MM.1S (cell line): ENCODE measurements at regions not wholly inside any gene's neighbourhood (a gene's known extent, or its start where the extent isn't known, plus 50 kb on each side); places are given as distances from the start of the nearest gene placed in this dataset.

Experiments
- DNase-seq: peaks from one replicate; pipeline ENCODE4 v3.0.0-alpha.2; 2015
- H2AFZ ChIP-seq: fragments of 300-600 bp; sonication (generic); 2 replicates; pipeline ENCODE4 v1.6.0; 2016; ENCODE audit warnings: antibody characterized with exemption, low read length
- H3F3A ChIP-seq: fragments of 300-600 bp; sonication (generic); 2 replicates; pipeline ENCODE4 v1.6.1; 2016; ENCODE audit warnings: mild to moderate bottlenecking, antibody characterized with exemption, low read length, moderate library complexity, mixed read lengths; ENCODE audit not compliant: insufficient read depth
- H3K27ac ChIP-seq: fragments of 300-600 bp; sonication (generic); 2 replicates; pipeline ENCODE4 v1.5.1; 2016; ENCODE audit warnings: mild to moderate bottlenecking, low read length
- H3K27me3 ChIP-seq: fragments of 300-600 bp; sonication (generic); replicated peaks from 2 replicates; pipeline ENCODE4 v1.6.0; 2016; ENCODE audit warnings: low read length; ENCODE audit not compliant: insufficient read depth
- H3K36me3 ChIP-seq: fragments of 300-600 bp; sonication (generic); replicated peaks from 2 replicates; pipeline ENCODE4 v1.6.1; 2016; ENCODE audit warnings: mild to moderate bottlenecking, low read length, mixed read lengths; ENCODE audit not compliant: insufficient read depth
- H3K4me1 ChIP-seq: fragments of 300-600 bp; sonication (generic); 2 replicates; pipeline ENCODE4 v1.6.1; 2016; ENCODE audit warnings: low read length, mixed read lengths
- H3K4me2 ChIP-seq: fragments of 300-600 bp; sonication (generic); 2 replicates; pipeline ENCODE4 v1.6.0; 2016; ENCODE audit warnings: low read depth, low read length
- H3K4me3 ChIP-seq: fragments of 300-600 bp; sonication (generic); 2 replicates; pipeline ENCODE4 v1.5.1; 2016; ENCODE audit warnings: low read length, mixed read lengths
- H3K79me2 ChIP-seq: fragments of 300-600 bp; sonication (generic); 2 replicates; pipeline ENCODE4 v1.6.1; 2016; ENCODE audit warnings: mixed run types, low read length, mixed read lengths
- H3K9ac ChIP-seq: fragments of 300-600 bp; sonication (generic); 2 replicates; pipeline ENCODE4 v1.6.1; 2016; ENCODE audit warnings: low read length, mixed read lengths
- H3K9me2 ChIP-seq: fragments of 300-600 bp; sonication (generic); replicated peaks from 2 replicates; pipeline ENCODE4 v1.6.1; 2016; ENCODE audit warnings: mild to moderate bottlenecking, low read length, mixed read lengths; ENCODE audit not compliant: insufficient read depth
- H3K9me3 ChIP-seq: fragments of 300-600 bp; sonication (generic); replicated peaks from 2 replicates; pipeline ENCODE4 v1.6.1; 2016; ENCODE audit warnings: mild to moderate bottlenecking, low read length, mixed read lengths; ENCODE audit not compliant: insufficient read depth
- H4K20me1 ChIP-seq: fragments of 300-600 bp; sonication (generic); 2 replicates; pipeline ENCODE4 v1.6.1; 2016; ENCODE audit warnings: mild to moderate bottlenecking, low read length, moderate library complexity, mixed read lengths; ENCODE audit not compliant: insufficient read depth
- CTCF ChIP-seq: fragments of 300-600 bp; sonication (generic); IDR thresholded peaks from 2 replicates; pipeline ENCODE4 v1.5.1; 2016; ENCODE audit warnings: antibody characterized with exemption, low read length, mixed read lengths
- EZH2 ChIP-seq: fragments of 300-600 bp; sonication (generic); optimal IDR thresholded peaks from 2 replicates; pipeline ENCODE3; 2017; ENCODE audit warnings: low read depth, mild to moderate bottlenecking, antibody characterized with exemption, low read length, mixed read lengths
- EZH2phosphoT487 ChIP-seq: fragments of 300-600 bp; sonication (generic); IDR thresholded peaks from 2 replicates; pipeline ENCODE4 v1.6.1; 2018; ENCODE audit warnings: antibody characterized with exemption, low read length

GRCh38 chr12:114936148-114937079 lies 252.4 kb upstream of the TBX3 start:
- H3F3A ChIP-seq = no peaks in the 10 kb centered on the region
- no peaks in the 10 kb centered on the region for H3K36me3 ChIP-seq
- no peaks in the 10 kb centered on the region for H3K4me1 ChIP-seq
- H3K27me3 ChIP-seq = no peaks in the 10 kb centered on the region
- no peak overlapping the region for H3K9ac ChIP-seq
- H3K27ac ChIP-seq = no peak overlapping the region
- no peak overlapping the region for H3K4me3 ChIP-seq
- H3K9me3 ChIP-seq = no peaks in the 10 kb centered on the region
- H4K20me1 ChIP-seq = no peaks in the 10 kb centered on the region
- no peak for DNase-seq
- no peaks in the 10 kb centered on the region for H3K79me2 ChIP-seq
- H3K4me2 ChIP-seq = no peak overlapping the region
- no peak overlapping the region for H2AFZ ChIP-seq
- no peak for TF ChIP-seq EZH2phosphoT487
- TF ChIP-seq EZH2 = no peak
- no peak for TF ChIP-seq CTCF
- no peaks in the 10 kb centered on the region for H3K9me2 ChIP-seq

GRCh38 chr12:114935658-114936057 lies 251.7 kb upstream of the TBX3 start:
- Histone ChIP-seq H3K9me3 (no peaks in the 10 kb centered on the region), H3K4me1 (no peaks in the 10 kb centered on the region), H2AFZ (no peak overlapping the region), H3K4me3 (no peak overlapping the region), H3F3A (no peaks in the 10 kb centered on the region), H3K9ac (no peak overlapping the region), H3K4me2 (no peak overlapping the region), H3K27ac (no peak overlapping the region), H3K79me2 (no peaks in the 10 kb centered on the region), H4K20me1 (no peaks in the 10 kb centered on the region), H3K9me2 (no peaks in the 10 kb centered on the region), H3K36me3 (no peaks in the 10 kb centered on the region), H3K27me3 (no peaks in the 10 kb centered on the region)
- no peak for DNase-seq
- TF ChIP-seq CTCF = no peak
- no peak for TF ChIP-seq EZH2phosphoT487
- no peak for TF ChIP-seq EZH2

GRCh38 chr12:114933428-114934160 lies 249.6 kb upstream of the TBX3 start:
- H3K79me2 ChIP-seq = no peaks in the 10 kb centered on the region
- DNase-seq = no peak
- no peaks in the 10 kb centered on the region for H3K27me3 ChIP-seq
- H3K36me3 ChIP-seq = no peaks in the 10 kb centered on the region
- H2AFZ ChIP-seq = no peak overlapping the region
- H3K9ac ChIP-seq = no peak overlapping the region
- H3K27ac ChIP-seq = no peak overlapping the region
- H3K4me3 ChIP-seq = no peak overlapping the region
- no peaks in the 10 kb centered on the region for H4K20me1 ChIP-seq
- H3K4me2 ChIP-seq = no peak overlapping the region
- H3K9me2 ChIP-seq = no peaks in the 10 kb centered on the region
- H3K9me3 ChIP-seq = no peaks in the 10 kb centered on the region
- H3K4me1 ChIP-seq = no peaks in the 10 kb centered on the region
- no peaks in the 10 kb centered on the region for H3F3A ChIP-seq
- TF ChIP-seq EZH2phosphoT487 = no peak
- TF ChIP-seq EZH2 = no peak
- TF ChIP-seq CTCF = no peak
